HG03159 (cell line): ENCODE measurements at regions not wholly inside any gene's neighbourhood (a gene's known extent, or its start where the extent isn't known, plus 50 kb on each side); places are given as distances from the start of the nearest gene placed in this dataset.

Experiments
- ATAC-seq: cut with Tn5 transposase; IDR thresholded peaks from one replicate; pipeline ENCODE4 v1.9.1; 2021; ENCODE audit warnings: mild to moderate bottlenecking, moderate library complexity; ENCODE audit not compliant: unreplicated experiment

GRCh38 chr2:120947982-120948661 is 212.5 kb downstream of the GLI2 start:
- ATAC-seq, result no peak

GRCh38 chr2:120948662-120949011 is 213.0 kb downstream of the GLI2 start:
- ATAC-seq, result no peak

- no peak for ATAC-seq
Measured at GRCh38 chr2:120949027-120949956, 213.6 kb downstream of the GLI2 start.

GRCh38 chr2:120949957-120950590 is 214.4 kb downstream of the GLI2 start:
- ATAC-seq, result no peak

- ATAC-seq, result no peak
Measured at GRCh38 chr2:120951693-120952092, 216.0 kb downstream of the GLI2 start.

- ATAC-seq, result no peak
Measured at GRCh38 chr2:120952318-120952717, 216.7 kb downstream of the GLI2 start.

GRCh38 chr2:120953066-120953756 is 217.5 kb downstream of the GLI2 start:
- no peak for ATAC-seq

- no peak for ATAC-seq
Measured at GRCh38 chr2:120953843-120954584, 218.3 kb downstream of the GLI2 start.

- ATAC-seq, result no peak
Measured at GRCh38 chr2:120954939-120955338, 219.3 kb downstream of the GLI2 start.

- no peak for ATAC-seq
Measured at GRCh38 chr2:120955427-120955826, 219.8 kb downstream of the GLI2 start.

GRCh38 chr2:120956486-120957156 is 221.0 kb downstream of the GLI2 start:
- no peak for ATAC-seq

- no peak for ATAC-seq
Measured at GRCh38 chr2:120957905-120958304, 222.2 kb downstream of the GLI2 start.

GRCh38 chr2:120958623-120959366 is 223.1 kb downstream of the GLI2 start:
- no peak for ATAC-seq

- no peak for ATAC-seq
Measured at GRCh38 chr2:120959426-120959825, 223.8 kb downstream of the GLI2 start.

- ATAC-seq, result no peak
Measured at GRCh38 chr2:120960770-120961366, 225.2 kb downstream of the GLI2 start.

GRCh38 chr2:120961396-120961795 is 225.7 kb downstream of the GLI2 start:
- no peak for ATAC-seq

GRCh38 chr2:120963997-120964705 is 228.5 kb downstream of the GLI2 start:
- ATAC-seq, result no peak

- ATAC-seq, result no peak
Measured at GRCh38 chr2:120964819-120965218, 229.2 kb downstream of the GLI2 start.
